ENCODE measurements at regions not wholly inside any gene's neighbourhood (a gene's known extent, or its start where the extent isn't known, plus 50 kb on each side); places are given as distances from the start of the nearest gene placed in this dataset.
"Not testable (repeated sequence)": the region's sequence is repeated elsewhere in the genome, so short reads cannot be mapped to it uniquely, and the experiment has no call there.

DNA sequence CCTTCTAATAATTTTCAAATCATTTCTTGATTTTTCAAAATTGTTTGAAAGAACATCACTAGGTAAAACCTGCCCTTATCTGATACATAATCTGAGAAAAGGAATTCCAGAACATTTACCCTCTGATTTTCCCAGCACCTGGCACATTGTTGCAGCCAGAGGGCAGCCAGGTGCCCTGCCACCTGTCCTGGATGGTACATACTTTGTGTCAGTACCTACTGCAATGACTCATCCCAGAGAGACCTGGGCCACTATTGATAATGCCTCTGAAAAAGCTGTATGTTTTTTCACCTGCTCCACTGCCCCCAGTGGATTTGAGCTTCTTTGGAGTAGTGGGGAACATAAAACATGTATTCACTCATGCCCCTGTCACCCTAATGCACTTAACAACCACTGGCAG is 648.9 kb upstream of the GBE1 start:
- DNase-seq (ENCODE audit: low read depth) = no peak

DNA sequence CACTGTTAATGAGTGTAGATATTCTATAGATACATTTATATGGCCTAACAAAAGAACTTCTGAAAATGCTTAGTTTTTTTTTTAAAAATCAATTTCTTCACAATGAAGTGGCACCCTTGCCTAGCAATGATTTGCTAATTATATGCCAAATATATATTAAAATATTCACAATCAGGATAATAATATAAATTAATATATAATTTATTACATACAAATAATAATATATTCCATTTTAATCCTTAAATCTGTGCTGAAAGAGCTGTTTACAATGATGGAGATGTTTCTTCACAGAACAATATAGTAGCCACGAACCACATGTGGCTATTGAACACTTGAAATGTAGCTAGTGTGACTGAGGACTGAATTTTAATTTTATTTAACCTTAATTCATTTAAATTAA is 648.4 kb upstream of the GBE1 start:
- DNase-seq (ENCODE audit: low read depth) = no peak

GRCh38 chr3:82392203-82392775 is 630.8 kb upstream of the GBE1 start:
- DNase-seq (ENCODE audit: low read depth) = peak; percentile 10

DNA sequence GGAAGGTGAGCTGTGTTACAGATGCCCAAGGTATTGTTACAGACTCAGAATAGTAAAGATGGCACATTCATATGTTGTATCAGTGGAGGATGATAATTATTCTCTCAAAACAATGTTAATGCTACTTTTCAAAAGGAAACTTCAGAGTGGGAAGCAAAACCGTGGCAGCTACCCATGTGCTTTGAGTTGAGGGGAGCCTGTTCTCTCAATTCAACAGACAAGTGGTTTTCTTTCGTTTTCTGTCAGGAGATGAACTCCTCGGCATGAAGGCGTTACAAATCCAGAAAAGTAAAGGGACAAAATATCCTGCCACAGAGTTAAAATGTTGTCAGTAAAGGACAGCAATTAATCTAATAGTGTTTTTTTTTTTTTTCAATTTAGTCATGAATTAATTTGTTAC is 629.4 kb upstream of the GBE1 start:
- no peak for DNase-seq (ENCODE audit: low read depth)

DNA sequence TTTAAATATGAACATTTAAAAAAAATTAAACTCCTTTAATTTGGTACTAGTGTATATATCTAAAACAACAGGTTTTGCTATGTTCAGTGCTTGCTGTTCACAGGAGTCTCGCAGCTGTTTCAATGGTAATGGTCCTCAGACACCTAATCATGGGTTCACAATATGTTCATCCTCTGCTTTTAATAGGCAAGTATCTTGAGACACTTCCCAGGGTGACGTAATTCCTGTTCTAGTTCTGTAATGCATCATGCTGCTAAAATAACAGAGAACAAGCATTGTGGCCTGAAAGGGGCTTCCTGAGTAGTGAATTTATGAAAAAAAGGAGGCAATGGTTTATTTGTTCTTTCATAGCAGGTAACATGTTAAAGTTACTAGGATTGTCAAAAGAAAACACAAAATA is 625.2 kb upstream of the GBE1 start:
- peak; percentile 5 for DNase-seq (ENCODE audit: low read depth)

DNA sequence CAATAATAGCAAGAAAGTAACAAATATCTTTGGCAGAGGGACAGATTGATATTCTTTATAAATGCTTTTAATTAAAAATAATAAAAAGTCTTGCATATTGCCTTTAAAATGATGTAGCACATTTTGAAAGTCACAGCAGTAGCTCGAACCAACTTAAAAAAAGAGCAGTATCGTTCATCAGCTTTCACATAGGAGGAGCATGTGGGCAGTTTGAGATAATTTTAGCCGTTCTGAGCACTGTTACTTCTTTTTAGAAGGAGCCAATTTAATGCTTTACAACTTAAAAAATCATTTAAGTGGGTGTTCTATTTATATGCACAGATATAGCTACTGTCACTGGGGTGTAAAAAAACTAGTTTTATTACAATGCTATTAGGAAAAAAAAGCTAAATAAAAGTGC is 622.7 kb upstream of the GBE1 start:
- DNase-seq (ENCODE audit: low read depth) = no peak

DNA sequence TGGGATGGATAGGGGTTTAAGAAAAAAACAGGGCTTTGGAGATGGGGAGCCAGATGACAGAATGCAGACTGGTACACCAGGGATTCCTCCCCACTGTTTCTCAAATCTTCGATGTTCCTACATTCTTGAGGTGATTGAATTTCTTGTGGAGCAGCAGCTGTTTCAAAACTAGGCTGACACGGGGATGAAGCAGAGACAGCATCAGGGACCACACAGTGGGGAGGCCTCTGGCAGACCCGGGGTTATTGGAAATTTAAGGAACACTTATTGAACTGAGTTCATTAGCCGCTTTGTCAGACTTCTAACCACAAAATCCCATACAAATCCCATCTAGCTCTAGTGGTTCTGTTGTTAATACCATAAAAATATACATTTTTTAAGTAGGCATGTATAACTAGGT is 621.4 kb upstream of the GBE1 start:
- DNase-seq (ENCODE audit: low read depth) = no peak

DNA sequence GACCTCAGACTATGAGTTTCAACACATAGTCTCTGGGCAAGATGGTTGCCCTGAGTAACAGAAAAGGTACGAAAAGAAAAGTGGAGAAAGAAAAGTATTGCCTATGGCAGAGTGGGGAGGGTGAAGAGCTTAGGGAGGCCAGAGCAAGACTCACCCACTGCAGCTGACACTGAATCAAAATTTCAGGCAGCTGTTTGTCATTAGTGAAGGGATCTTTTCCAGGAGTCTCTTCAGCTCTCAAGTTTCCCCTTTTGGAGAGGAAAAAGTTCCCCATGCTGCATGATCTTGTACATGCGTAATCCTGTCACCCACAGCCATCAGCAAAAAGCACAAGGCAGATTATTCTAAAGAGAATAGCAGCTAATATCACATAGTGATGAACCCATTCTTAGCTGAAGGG is 616.9 kb upstream of the GBE1 start:
- DNase-seq (ENCODE audit: low read depth) = no peak

DNA sequence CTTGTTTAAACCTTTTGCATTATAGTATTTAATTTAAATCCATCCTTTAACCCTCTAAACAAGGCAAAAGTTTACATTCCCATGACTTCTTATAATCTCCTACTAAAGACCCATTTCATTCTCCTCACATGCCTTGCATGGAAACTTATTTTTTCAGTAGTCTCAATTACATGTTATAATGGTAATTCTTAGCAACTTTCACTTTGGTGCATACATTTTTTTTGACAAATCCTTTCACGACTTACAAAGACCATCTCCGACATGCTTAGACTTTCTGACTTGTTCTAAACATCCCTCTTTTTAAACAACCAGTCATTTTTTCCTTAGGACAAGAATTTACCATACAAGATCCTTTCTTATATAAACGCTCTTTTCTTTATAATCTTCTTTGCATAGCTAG is 615.4 kb upstream of the GBE1 start:
- DNase-seq (ENCODE audit: low read depth) = peak; percentile 35

DNA sequence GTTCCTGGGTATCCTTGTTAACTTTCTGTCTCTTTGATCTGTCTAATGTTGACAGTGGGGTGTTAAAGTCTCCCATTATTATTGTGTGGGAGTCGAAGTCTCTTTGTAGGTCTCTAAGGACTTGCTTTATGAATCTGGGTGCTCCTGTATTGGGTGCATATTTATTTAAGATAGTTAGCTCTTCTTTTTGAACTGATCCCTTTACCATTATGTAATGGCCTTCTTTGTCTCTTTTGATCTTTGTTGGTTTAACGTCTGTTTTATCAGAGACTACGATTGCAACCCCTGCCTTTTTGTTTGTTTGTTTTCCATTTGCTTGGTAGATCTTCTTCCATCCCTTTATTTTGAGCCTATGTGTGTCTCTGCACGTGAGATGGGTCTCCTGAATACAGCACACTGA is 612.4 kb upstream of the GBE1 start:
- not testable (repeated sequence) for DNase-seq (ENCODE audit: low read depth)

DNA sequence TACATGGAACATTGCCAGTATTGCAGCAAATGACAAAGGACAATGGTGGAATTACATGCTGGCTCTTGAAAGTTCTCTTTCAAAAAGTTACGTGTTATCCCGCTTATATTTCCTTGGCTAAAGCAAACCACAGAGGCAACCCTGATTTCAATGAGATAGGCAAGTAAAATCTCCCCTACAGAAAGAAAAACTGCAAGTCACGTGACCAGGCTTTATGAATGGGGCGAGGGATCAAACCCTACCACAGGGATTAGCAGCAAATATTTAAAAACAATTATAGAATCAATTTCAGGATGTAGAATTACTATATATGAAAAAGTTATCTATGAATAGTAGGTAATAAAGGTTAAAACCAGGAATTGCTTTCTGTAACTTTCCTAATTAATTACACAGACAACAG is 603.4 kb upstream of the GBE1 start:
- DNase-seq (ENCODE audit: low read depth) = no peak

- DNase-seq (ENCODE audit: low read depth) = no peak
These were observed 601.7 kb upstream of the GBE1 start for GRCh38 chr3:82363131-82363530.

DNA sequence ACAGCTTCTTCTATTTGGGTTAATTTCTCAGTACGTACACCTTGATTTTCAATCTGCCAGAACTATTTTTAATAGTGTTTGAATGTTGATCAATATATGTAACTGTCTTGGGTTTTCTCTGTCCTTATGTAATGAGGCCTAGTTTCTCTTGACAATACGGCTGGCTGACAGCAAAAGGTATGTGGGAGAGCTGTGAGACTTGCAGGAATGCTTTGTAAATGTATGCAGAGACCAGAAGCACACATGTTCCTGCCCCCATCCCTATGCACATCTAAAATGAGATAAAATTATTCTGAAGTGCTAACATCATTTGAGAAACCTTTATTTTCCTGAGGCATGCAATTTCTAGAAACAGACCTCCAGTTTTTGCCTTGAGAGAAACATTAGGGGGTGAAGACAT is 593.8 kb upstream of the GBE1 start:
- DNase-seq (ENCODE audit: low read depth) = no peak

DNA sequence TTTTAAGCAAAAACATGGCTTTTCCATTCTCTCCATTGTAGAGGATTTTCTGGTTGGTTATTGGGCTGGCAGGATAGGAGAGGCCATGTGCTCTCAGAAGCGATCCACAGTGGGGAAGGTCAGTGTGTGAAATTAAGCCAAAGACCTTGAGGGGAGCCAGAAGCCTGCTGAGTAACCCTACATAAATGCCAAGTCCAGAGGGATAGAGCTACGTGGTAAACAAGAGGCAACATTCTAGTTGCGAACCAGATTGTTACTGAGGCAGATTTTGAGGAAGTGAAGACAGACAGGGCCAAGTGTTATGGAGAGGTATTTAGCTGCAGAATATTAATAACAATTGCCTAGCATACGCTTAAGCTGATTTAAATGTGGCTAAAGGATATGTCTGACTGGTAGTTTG is 592.8 kb upstream of the GBE1 start:
- DNase-seq (ENCODE audit: low read depth) = no peak

DNA sequence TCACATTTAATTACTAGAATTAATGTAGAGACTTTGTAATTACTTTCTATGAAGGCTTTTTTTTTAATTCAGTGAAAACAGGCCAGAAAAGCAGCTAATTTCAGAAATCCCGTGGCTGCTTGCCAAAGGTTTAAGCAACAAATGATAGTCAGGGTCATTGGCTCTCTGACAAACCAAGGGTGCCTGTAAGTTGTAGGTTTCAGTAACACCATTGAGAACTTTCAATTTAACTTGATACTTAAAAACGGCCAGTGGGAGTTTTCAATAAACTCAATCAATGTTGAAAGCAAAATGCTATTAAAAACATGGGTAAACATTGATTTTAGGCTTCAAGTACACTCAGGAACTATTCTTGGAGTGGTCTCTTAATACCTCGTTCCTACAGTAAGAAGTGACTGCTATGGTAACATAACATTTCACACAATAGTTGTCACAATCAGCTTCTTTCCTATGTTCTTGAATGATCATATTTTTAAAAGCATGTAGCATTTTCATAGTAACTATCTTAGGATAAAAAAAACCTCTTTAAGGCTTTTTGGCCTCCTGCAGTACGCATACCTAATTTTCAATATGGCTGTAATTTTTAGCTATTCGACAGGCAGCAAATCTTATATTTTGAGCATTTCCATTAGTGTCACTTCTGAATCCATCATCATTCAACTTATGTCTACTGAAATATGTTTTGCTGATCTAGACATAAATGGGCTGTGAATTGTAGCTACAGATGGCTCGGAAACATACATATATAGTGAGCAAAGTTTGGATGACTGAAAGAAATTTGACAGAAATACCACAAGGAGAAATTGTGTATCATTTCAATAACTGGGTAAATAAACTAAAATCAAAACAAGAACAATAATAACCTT is 592.1 kb upstream of the GBE1 start:
- no peak for DNase-seq (ENCODE audit: low read depth)

- no peak for DNase-seq (ENCODE audit: low read depth)
These were observed 586.1 kb upstream of the GBE1 start for GRCh38 chr3:82347585-82347984.

DNA sequence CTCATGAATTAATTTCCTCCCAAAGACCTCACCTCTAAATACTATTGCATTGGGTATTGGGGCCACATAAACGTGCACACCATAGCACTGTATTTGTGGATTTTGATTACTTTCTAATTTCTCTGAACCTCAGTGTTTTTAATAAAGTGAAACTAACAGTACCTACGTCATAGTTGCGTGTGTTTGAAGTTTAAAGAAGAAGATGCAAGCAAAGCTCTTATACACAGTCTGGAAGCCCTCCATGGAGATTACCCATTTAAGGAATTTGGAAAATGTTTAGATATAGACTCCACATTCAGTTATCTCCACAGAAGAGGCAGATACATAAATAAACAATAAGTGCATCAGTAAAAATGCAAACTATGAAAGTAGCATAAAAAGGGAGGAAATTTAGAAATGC is 581.1 kb upstream of the GBE1 start:
- DNase-seq (ENCODE audit: low read depth) = peak; percentile 38

DNA sequence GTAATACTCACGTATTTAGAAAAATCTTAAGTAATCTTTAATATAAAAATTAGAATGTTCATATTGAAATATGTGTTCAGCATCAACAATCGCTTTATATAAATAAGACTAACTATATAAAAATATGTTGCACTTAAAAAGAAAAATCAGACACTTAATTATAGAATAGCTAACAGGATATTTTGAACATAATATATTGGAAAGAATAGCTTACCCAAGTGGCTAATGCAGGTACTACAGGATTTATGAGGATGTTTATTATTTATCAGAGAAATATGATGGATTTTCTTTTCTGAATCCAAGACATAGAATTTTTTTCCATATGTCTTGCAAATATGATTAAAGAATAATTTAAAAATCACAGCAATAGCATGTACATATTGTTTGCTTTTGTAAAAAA is 567.9 kb upstream of the GBE1 start:
- peak; percentile 26 for DNase-seq (ENCODE audit: low read depth)

DNA sequence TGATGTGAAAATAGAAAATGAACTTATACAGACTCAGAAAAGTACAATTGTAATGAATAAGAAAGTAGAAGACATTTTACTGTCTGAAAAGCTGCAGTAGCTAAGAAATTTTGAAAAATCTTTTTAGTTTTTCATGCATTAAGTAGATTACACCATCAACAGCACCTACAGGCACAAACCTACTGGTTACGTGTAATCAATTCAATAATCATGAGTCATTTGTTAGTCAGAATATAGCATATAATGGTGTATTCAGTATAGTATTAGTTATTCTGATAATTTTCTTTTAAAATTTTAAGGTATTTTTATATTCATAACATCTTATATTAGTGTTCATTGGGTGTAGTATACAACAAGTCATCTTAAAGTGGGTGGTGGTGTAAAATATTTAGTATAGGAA is 550.5 kb upstream of the GBE1 start:
- DNase-seq (ENCODE audit: low read depth) = peak; percentile 31

GRCh38 chr3:82308755-82309154 is 547.3 kb upstream of the GBE1 start:
- DNase-seq (ENCODE audit: low read depth) = no peak

GRCh38 chr3:82306189-82306588 is 544.7 kb upstream of the GBE1 start:
- no peak for DNase-seq (ENCODE audit: low read depth)

GRCh38 chr3:82294609-82295008 is 533.2 kb upstream of the GBE1 start:
- DNase-seq (ENCODE audit: low read depth) = no peak

GRCh38 chr3:82293867-82294266 is 532.4 kb upstream of the GBE1 start:
- no peak for DNase-seq (ENCODE audit: low read depth)

GRCh38 chr3:82293435-82293834 is 532.0 kb upstream of the GBE1 start:
- DNase-seq (ENCODE audit: low read depth) = no peak
